GM12864 (cell line): ENCODE measurements at regions not wholly inside any gene's neighbourhood (a gene's known extent, or its start where the extent isn't known, plus 50 kb on each side); places are given as distances from the start of the nearest gene placed in this dataset.

Source experiments
- DNase-seq: peaks from one replicate; pipeline ENCODE4 v3.0.0-alpha.2; 2011; ENCODE audit warnings: low read depth
- H3K4me3 ChIP-seq: 2 replicates; pipeline ENCODE4 v1.5.1; 2011; ENCODE audit warnings: mild to moderate bottlenecking, low read depth, low read length, control low read depth
- CTCF ChIP-seq: IDR thresholded peaks from 2 replicates; pipeline ENCODE4 v1.5.1; 2011; ENCODE audit warnings: low read depth, mild to moderate bottlenecking, moderate library complexity, low read length, control low read depth, inconsistent platforms; ENCODE audit errors: missing control alignments

GRCh38 chr1:170250531-170251276 is 104.9 kb downstream of the NTMT2 start:
- DNase-seq, result no peak
- no peak overlapping the region for H3K4me3 ChIP-seq
- TF ChIP-seq CTCF, result no peak

- DNase-seq, result no peak
- no peak for TF ChIP-seq CTCF
- no peak overlapping the region for H3K4me3 ChIP-seq
Measured at GRCh38 chr1:170252851-170253579, 107.3 kb downstream of the NTMT2 start.

GRCh38 chr1:170254371-170254770 is 108.6 kb downstream of the NTMT2 start:
- DNase-seq, result no peak
- H3K4me3 ChIP-seq, result no peak overlapping the region
- no peak for TF ChIP-seq CTCF

GRCh38 chr1:170261669-170262068 is 115.9 kb downstream of the NTMT2 start:
- no peak overlapping the region for H3K4me3 ChIP-seq
- no peak for TF ChIP-seq CTCF
- DNase-seq, result no peak

GRCh38 chr1:170262276-170262939 is 116.6 kb downstream of the NTMT2 start:
- no peak overlapping the region for H3K4me3 ChIP-seq
- DNase-seq, result no peak
- no peak for TF ChIP-seq CTCF

GRCh38 chr1:170265234-170265633 is 119.5 kb downstream of the NTMT2 start:
- no peak for TF ChIP-seq CTCF
- no peak for DNase-seq

GRCh38 chr1:170267317-170267716 is 121.6 kb downstream of the NTMT2 start:
- TF ChIP-seq CTCF, result no peak

More at GRCh38 chr1:170265234-170265633, 119.5 kb downstream of the NTMT2 start:
- H3K4me3 ChIP-seq, result no peak overlapping the region

More at GRCh38 chr1:170267317-170267716, 121.6 kb downstream of the NTMT2 start:
- no peak overlapping the region for H3K4me3 ChIP-seq
- DNase-seq, result no peak
